Germinal center (tissue), 1 donor: ENCODE measurements at regions not wholly inside any gene's neighbourhood (a gene's known extent, or its start where the extent isn't known, plus 50 kb on each side); places are given as distances from the start of the nearest gene placed in this dataset.
"Not testable (repeated sequence)": the region's sequence is repeated elsewhere in the genome, so short reads cannot be mapped to it uniquely, and the experiment has no call there.

ENCODE experiments used
- DNase-seq: peaks from one replicate; pipeline ENCODE4 v3.0.0; 2012; ENCODE audit warnings: mixed read lengths, low spot score

GRCh38 chr6:19692506-19693298, 144.5 kb upstream of the ID4 start:
- DNase-seq, result no peak

DNA sequence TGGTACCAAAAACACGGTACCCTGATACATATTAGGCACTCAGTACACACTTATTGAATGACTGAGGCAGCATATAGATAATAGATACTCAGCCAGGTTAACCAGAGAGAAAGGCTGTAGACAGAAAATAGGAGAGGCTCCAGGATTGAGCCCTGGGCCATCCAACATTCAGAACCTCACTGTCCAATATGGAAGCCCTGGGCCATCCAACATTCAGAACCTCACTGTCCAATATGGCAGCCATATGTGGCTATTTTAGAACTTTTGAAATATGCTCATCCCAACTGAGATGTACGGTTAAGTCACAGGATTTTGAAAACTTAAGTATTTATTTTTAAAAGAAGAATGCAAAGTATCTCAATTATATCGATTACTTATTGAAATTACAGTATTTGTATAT, 142.5 kb upstream of the ID4 start:
- no peak for DNase-seq

GRCh38 chr6:19697744-19698290, 139.4 kb upstream of the ID4 start:
- no peak for DNase-seq

GRCh38 chr6:19699932-19700331, 137.2 kb upstream of the ID4 start:
- no peak for DNase-seq

- no peak for DNase-seq
Observed at GRCh38 chr6:19705606-19706005, 131.6 kb upstream of the ID4 start.

GRCh38 chr6:19712012-19712688, 125.0 kb upstream of the ID4 start:
- no peak for DNase-seq

GRCh38 chr6:19712998-19713397, 124.2 kb upstream of the ID4 start:
- no peak for DNase-seq

GRCh38 chr6:19713411-19713810, 123.8 kb upstream of the ID4 start:
- DNase-seq, result no peak

DNA sequence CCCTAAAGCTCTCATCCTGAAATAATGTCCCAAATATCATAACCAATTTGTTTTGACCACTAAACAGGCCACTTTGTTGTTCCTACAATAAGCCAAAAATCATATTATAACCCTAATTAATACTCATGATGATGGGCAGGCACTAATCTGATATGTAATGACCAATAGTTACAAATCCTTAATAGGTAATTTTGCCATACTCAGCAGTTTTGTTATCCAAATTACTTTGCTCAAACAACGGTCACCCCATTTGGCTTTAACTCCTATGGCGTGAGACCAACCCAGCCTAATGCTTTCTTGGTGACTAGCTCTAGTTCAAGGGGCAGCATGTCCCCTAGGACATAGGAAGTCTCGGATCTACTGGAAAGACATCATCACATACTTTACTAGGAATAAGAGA, 123.2 kb upstream of the ID4 start:
- no peak for DNase-seq

DNA sequence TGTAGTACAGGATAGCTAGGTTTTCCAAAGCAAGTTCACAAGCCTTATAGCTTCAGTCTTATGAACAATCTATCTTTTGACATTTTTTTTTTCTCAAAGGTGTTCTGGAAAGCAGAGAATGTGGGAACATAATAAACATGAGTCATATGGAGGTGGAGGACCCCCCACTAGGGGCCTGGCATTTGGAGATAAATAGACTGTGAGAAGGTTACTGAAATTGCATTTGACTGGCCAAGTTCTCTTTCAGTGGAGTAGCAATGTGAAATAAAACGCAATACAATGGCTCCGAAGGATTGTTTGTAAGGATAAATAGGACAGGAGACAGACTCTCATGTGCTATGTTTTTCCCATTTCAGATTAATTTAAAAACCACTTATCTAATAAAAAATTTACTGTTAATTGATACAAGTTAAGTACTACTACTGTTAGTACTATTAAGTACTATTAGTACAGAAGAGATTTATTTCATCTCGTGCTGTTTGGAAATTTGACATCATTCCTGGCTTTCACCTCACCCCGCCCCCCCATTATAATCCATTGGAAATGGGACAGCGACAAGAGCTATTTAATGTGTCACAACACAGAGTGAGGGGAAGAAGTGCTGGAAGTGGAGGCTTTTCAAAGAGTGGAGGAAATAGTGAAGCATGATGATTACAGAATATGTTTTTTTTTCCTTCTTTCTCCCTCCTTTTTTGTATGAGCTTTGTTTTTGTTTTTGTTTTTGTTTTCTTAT, 122.6 kb upstream of the ID4 start:
- no peak for DNase-seq

DNA sequence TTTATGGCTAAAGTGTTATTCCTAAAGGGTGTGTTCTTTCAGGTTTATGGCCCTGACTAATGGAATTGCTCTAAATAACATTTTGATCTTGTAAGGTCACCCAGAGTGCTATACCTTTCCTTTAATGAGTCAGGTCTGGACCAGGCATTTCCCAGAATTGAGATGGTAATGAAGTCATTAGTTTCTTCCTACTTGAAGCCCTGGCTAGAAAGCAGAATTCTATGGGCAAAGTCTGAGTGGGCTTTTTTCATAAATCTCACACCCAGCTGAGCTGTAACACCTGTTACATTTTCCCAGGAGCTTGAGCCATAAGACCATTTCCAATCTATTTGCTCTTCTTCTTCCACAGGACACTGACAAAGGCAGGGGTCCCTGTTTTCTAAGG, 122.0 kb upstream of the ID4 start:
- no peak for DNase-seq

DNA sequence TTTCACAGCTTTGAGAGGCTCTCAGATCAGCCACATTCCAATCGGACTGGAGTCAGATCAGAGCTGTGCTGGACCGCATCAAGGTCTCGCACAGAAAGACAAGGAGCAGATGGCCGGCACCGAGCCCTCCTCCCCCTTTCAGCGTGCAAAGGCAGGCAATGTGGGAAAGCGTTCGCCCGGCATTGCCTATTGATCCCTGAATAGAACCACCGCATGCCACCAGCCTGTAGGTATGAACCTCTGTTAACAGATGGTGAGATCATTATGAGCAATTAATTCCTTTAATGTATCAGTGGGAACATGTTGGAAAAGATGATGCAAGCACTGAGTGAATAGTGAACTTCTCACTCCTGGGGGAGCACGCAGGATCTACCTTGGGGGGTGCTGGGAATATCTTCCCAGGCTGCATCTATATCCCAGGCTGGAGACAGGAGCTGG, 117.5 kb upstream of the ID4 start:
- DNase-seq, result no peak

- no peak for DNase-seq
Observed at GRCh38 chr6:19721766-19722377, 115.3 kb upstream of the ID4 start.

DNA sequence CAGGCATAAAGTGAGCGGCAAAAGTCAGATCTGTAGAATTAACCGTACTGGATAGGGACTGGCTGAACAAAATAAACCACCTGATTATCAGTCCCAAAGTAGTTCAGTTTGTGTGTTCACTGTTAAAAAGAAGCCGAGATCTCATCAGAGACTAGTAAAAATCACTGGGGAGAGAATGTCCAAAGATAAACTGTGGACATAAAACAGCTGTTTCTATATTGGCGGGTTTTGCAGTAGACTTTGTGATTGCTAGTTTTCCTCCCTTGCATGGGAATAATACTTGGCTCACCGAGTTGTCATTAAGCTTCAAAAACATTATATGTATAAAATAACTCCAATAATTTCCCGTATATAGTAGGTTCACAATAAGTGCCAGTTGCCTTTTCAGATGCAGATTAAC, 114.2 kb upstream of the ID4 start:
- DNase-seq, result no peak

- no peak for DNase-seq
Observed at GRCh38 chr6:19723545-19723944, 113.6 kb upstream of the ID4 start.

- DNase-seq, result not testable (repeated sequence)
Observed at GRCh38 chr6:19725436-19725835, 111.7 kb upstream of the ID4 start.

DNA sequence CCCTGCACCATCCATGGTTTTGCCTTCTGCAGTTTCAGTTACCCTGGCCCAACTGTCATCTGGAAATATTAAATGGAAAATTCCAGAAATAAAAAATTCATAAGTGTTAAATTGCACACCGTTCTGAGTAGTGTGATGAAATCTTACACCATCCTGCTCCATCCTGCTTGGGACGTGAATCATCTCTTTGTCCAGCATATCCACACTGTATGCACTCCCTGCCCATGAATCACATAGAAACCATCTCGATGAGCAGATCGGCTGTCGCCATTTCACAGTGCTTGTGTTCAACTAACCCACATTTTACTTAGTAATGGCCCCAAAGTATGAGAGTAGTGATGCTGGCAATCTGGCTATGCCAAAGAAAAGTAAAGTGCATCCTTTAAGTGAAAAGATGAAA, 105.9 kb upstream of the ID4 start:
- no peak for DNase-seq

- no peak for DNase-seq
Observed at GRCh38 chr6:19734061-19734460, 103.1 kb upstream of the ID4 start.

- DNase-seq, result no peak
Observed at GRCh38 chr6:19734519-19734918, 102.7 kb upstream of the ID4 start.

GRCh38 chr6:19736066-19736465, 101.1 kb upstream of the ID4 start:
- no peak for DNase-seq

DNA sequence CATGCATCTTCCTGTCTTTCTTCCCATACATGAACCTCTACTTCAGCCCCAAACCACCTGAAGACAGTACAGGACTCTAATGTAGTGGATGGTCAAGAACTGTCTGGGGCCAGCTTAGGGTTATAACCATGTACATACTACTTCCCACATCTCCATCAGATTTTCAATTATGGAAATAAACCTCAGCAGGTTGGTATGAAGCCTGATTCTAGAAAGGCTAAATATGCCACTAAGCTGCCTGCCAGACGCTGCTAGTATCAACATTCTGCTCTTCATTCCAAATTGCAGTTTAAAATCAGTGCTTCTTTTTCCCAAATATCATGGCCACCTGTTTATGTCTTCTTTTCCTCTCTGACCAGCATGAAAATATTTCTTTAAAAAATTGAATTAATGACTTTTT, 99.2 kb upstream of the ID4 start:
- no peak for DNase-seq

GRCh38 chr6:19749722-19750121, 87.4 kb upstream of the ID4 start:
- DNase-seq, result no peak
